Left renal pelvis (tissue), 4 donors: ENCODE measurements at regions not wholly inside any gene's neighbourhood (a gene's known extent, or its start where the extent isn't known, plus 50 kb on each side); places are given as distances from the start of the nearest gene placed in this dataset.
A peak's percentile ranks its signal among the peaks of the same experiment; 100 is the strongest.
"Not testable (repeated sequence)": the region's sequence is repeated elsewhere in the genome, so short reads cannot be mapped to it uniquely, and the experiment has no call there.

Experiments
- DNase-seq, 4 donors: peaks; one replicate each; pipeline ENCODE4 v3.0.0-alpha.2; 2013; ENCODE audit warnings: low read depth in 4 of 4, low spot score in 3 of 4

- DNase-seq, result no peak
Measured at GRCh38 chr12:58750484-58750883, 169.8 kb downstream of the LRIG3 start.

- DNase-seq, result no peak
Measured at GRCh38 chr12:58757422-58757821, 162.9 kb downstream of the LRIG3 start.

- not testable (repeated sequence) for DNase-seq
Measured at GRCh38 chr12:58759745-58760144, 160.6 kb downstream of the LRIG3 start.

- no peak for DNase-seq
Measured at GRCh38 chr12:58761308-58761707, 159.0 kb downstream of the LRIG3 start.

GRCh38 chr12:58764100-58764953, 156.0 kb downstream of the LRIG3 start:
- DNase-seq, result peak in 2 of 4 donors; percentile 2 to 14

- no peak for DNase-seq
Measured at GRCh38 chr12:58765076-58765475, 155.2 kb downstream of the LRIG3 start.

- DNase-seq, result no peak
Measured at GRCh38 chr12:58765653-58766512, 154.4 kb downstream of the LRIG3 start.

GRCh38 chr12:58766513-58766870, 153.8 kb downstream of the LRIG3 start:
- DNase-seq, result no peak

- no peak for DNase-seq
Measured at GRCh38 chr12:58767496-58767895, 152.8 kb downstream of the LRIG3 start.

GRCh38 chr12:58773986-58774385, 146.3 kb downstream of the LRIG3 start:
- no peak for DNase-seq

- no peak for DNase-seq
Measured at GRCh38 chr12:58774731-58775130, 145.6 kb downstream of the LRIG3 start.

GRCh38 chr12:58775396-58775795, 144.9 kb downstream of the LRIG3 start:
- no peak for DNase-seq

- no peak for DNase-seq
Measured at GRCh38 chr12:58776144-58776543, 144.2 kb downstream of the LRIG3 start.

GRCh38 chr12:58777815-58778214, 142.5 kb downstream of the LRIG3 start:
- DNase-seq, result no peak

- no peak for DNase-seq
Measured at GRCh38 chr12:58781609-58782008, 138.7 kb downstream of the LRIG3 start.

GRCh38 chr12:58787021-58787760, 133.1 kb downstream of the LRIG3 start:
- DNase-seq, result no peak

GRCh38 chr12:58794859-58795258, 125.4 kb downstream of the LRIG3 start:
- no peak for DNase-seq

GRCh38 chr12:58795825-58796224, 124.5 kb downstream of the LRIG3 start:
- no peak for DNase-seq

GRCh38 chr12:58801986-58802385, 118.3 kb downstream of the LRIG3 start:
- no peak for DNase-seq

- no peak for DNase-seq
Measured at GRCh38 chr12:58803908-58804307, 116.4 kb downstream of the LRIG3 start.

GRCh38 chr12:58804749-58805148, 115.6 kb downstream of the LRIG3 start:
- DNase-seq, result no peak
